Stimulated activated naive CD4-positive, alpha-beta T cell (primary cell): ENCODE measurements at regions not wholly inside any gene's neighbourhood (a gene's known extent, or its start where the extent isn't known, plus 50 kb on each side); places are given as distances from the start of the nearest gene placed in this dataset.

Source experiments
- DNase-seq, 6 experiments: peaks; one replicate each; lab custom pipeline; 2025; lab: John Stamatoyannopoulos, UW

DNA sequence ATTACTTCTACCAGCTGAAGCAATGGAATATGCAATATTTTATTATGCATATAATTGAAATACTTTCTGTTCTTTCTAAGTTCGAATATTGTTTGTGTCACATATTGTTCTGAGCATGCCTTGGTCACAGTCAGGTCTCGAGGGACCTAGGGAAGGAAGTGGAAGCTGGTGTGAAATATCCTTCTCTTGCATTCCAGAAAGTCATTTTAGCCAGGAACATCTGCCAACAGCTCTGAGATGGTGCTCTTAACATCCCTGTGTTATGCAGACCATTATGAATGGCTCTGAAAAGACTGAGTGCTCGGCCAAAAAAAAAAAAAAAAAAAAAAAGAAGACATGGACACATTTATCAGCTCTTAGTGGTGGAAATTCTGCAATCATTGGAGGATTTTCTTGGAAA is 132.7 kb upstream of the JAG1 start:
- DNase-seq: no peak

DNA sequence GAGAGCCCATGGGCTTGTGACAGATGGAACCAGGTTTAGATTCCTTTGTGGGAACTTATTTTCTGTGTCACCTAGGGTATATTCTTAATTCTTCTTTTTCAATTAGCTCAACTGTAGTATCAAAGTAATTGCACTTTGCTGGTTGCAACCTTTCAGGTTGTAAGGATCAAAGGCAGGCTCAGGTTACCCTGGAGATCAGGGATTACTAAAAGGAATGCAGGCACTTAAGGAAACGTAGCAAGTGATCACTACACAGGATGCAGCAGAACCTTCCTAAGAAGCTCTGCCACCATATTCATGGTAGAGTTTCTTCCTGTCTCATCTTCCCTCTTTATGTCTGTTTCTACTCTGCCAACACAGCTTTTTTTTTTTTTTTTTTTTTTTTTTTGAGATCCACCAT is 133.2 kb upstream of the JAG1 start:
- DNase-seq: no peak

DNA sequence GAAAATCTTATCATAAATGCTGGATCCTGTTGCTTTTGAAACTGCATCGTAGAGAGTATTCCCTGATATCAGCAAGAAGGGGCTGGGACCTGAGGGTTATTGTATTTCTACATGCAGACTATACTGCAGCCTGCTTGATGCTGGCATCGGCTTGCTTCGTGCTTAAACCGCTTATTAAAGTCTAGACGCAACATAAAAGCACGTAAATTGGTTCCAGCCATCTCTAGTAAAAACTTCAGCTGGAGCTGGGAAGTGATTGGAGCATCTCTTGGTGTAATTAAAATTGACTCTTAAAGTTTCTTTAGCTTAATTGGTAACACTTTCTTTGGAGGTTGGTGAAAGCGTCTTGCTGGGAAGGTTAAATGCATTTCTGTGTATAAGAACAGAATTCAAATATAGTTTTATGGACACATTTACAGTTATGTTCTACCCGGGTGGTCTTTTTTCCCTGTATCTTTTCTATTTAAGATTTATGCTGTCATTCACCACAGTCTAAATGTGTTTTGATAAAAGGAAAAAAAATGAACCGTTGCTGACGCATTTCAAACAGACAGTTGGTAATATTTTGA is 139.0 kb upstream of the JAG1 start:
- DNase-seq: no peak

GRCh38 chr20:10823585-10823984 is 149.8 kb upstream of the JAG1 start:
- no peak for DNase-seq

- DNase-seq: no peak
Observed at GRCh38 chr20:10824750-10825500, 151.1 kb upstream of the JAG1 start.

DNA sequence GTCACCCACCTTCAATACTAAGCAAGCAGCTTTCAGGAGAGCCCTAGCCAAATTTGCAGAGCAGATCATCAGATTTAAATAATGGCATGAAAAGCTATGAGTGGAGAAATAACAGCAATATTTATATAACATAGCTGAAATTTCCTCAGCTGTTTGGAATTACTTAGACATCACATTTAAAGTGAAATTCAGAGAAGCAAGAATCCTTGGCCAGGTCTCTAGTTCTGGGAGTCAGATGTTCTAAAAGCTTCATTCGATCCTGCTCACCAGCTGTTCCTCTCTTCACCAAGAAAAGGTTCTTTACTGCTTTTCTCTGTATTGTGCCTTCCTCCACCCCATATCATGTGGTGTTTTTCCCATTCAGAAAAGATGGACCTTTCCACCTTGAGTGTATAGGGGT is 152.3 kb upstream of the JAG1 start:
- DNase-seq: no peak

DNA sequence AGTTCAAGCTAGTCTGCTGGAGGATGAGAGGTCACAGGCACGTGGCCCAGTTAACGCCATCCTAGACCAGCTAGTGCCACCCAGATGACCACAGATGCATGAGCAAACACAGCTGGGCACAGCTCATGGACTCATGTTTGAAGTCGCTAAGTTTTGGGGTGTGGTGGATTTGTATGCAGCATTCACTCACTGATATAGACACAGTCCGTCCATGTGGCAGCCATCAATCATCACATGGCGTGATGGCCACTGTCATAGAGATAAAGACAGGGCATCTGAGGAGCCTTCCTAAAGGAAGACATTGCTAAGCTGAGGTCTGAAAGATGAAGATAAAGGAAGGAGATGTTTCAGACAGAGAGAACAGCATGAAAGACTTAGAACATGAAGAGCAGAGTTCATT is 154.4 kb upstream of the JAG1 start:
- DNase-seq: no peak

- no peak for DNase-seq
Observed at GRCh38 chr20:10832141-10832540, 158.3 kb upstream of the JAG1 start.

GRCh38 chr20:10837901-10838300 is 164.1 kb upstream of the JAG1 start:
- DNase-seq: no peak

DNA sequence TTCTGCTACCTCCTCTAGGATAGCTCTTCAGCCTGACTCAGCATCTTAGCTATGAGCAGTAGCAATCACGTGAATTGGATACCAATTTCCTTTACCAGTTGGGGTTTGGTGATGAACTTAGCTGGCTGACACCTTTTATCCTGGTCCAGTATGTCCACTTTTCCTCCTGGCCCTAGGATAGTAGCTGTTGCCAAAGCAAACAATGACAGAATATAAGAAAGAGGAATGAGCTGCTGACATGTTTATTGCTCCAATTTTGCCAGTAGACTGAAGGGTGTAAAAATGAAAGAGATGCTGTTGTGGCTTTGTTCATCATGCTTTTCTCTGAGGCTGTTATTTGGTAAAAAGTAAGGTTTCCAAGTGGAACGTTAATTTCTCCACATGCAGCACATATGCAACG is 168.3 kb upstream of the JAG1 start:
- no peak for DNase-seq

DNA sequence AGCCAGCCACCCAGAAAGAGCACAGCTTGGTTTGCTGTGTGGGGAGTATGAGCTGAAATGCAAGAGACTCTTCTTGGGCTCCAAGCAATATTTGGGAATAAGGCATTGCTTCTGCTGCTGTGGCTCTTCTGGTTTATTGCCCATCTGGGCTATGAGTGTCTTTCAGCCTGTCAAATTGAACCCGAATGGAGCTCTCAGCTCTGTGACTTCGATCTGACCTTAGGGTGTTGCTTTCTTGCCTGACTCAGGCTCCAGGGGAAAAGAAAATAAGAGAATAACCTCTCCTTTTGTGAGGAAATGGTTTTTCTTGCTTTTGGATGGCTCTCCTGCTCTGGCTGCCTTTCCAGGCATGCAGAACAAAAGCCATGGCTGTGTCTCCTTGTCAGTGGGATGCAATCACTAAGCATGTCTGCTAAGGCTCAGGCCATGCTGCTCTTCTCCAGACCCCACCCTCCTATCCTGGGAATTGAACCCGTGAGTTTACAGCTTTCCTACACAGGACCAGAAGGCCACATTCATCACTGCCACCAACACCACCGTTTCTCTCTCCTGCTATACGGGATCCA is 169.4 kb upstream of the JAG1 start:
- DNase-seq: no peak

- DNase-seq: no peak
Observed at GRCh38 chr20:10846766-10847165, 173.0 kb upstream of the JAG1 start.

DNA sequence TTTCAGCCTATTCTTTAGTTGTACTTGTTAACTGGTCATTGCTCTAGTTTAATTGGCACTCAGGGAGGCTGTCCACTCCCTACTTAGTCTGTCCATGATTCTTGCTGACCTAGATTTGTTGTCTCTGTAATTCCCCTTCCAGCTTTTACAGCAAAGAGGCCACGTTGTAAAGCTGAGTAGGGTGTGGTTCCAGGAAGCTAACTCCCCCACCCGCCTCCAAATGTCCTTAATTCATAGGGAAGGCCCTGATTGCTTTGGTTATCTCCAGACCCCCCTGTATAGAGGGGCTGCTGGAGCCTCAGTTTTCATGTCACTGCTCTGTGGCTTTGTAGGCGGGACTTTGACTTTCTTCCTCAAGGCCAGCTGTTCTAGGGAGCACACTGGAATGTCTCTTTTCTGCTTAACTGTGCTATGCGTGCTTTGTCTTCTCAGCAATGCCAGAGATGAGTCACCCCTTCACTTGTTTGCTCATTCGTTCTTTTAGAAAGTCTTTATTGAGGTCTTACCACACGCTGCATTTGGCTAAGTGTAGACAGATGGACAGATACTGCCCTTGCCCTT is 175.1 kb upstream of the JAG1 start:
- no peak for DNase-seq

DNA sequence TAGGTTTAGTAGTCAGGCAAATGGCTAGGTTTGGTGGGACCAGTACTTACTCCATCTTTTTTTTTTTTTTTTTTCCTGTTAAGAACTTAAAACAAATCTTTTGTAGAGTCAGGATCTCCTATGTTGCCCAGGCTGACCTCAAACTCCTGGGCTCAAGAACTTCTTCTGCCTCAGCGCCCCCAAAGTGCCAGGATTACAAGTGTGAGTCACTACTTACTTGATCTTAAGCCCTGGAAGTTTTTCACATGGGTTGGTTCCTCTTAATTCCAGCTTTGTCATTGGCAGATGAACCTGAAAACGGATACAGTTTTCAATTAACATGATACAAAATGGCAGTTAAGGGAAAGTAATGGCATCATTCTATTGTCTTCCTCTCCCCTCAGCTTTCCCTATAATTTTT is 179.4 kb upstream of the JAG1 start:
- DNase-seq: no peak

GRCh38 chr20:10853731-10854130 is 179.9 kb upstream of the JAG1 start:
- DNase-seq: no peak

GRCh38 chr20:10854976-10855375 is 181.2 kb upstream of the JAG1 start:
- DNase-seq: no peak

GRCh38 chr20:10855778-10856177 is 182.0 kb upstream of the JAG1 start:
- DNase-seq: no peak

- DNase-seq: no peak
Observed at GRCh38 chr20:10856237-10857015, 182.6 kb upstream of the JAG1 start.

- DNase-seq: no peak
Observed at GRCh38 chr20:10857352-10858070, 183.7 kb upstream of the JAG1 start.

GRCh38 chr20:10861090-10861489 is 187.3 kb upstream of the JAG1 start:
- DNase-seq: no peak

- no peak for DNase-seq
Observed at GRCh38 chr20:10861619-10862018, 187.8 kb upstream of the JAG1 start.
